ENCODE measurements at regions not wholly inside any gene's neighbourhood (a gene's known extent, or its start where the extent isn't known, plus 50 kb on each side); places are given as distances from the start of the nearest gene placed in this dataset.

GRCh38 chr3:41045491-41045890 is 153.8 kb upstream of the CTNNB1 start:
- no peaks in the 10 kb centered on the region for H3K4me1 ChIP-seq
- no peaks in the 10 kb centered on the region for H3K36me3 ChIP-seq
- DNase-seq (ENCODE audit: low spot score), result no peak
- no peak for TF ChIP-seq CTCF (IDR thresholded peaks at IDR 0.05)
- no peak overlapping the region for H3K27ac ChIP-seq
- no peaks in the 10 kb centered on the region for H3K27me3 ChIP-seq
- peaks cover 0 to 18% of the 10 kb centered on the region in 2 donors for H3K9me3 ChIP-seq
- no peak overlapping the region for H3K4me3 ChIP-seq

DNA sequence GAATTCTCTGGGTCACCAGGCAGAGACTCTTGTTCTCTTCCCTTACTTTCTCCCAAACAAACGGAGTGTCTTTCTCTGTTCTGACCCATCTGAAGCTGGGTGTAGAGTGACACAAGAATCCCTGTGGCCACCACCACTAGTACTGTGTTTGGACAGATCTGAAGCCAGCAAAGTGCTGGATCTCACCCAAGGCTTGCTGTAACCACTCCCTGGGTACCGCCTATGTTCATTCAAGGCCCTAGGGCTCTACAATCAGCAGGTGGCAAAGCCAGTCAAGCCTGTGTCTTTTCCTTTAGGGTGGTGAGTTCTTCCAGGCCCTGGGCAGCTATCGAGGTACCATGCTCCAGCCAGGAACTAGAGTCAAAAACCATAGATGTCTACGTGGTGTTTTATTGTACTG is 149.2 kb upstream of the CTNNB1 start:
- Histone ChIP-seq H3K27ac (no peak overlapping the region), H3K4me3 (no peak overlapping the region), H3K27me3 (no peaks in the 10 kb centered on the region), H3K4me1 (no peaks in the 10 kb centered on the region), H3K9me3 (peaks cover 0 to 18% of the 10 kb centered on the region in 2 donors), H3K36me3 (no peaks in the 10 kb centered on the region)
- DNase-seq (ENCODE audit: low spot score), result no peak
- no peak for TF ChIP-seq CTCF (IDR thresholded peaks at IDR 0.05)

GRCh38 chr3:41053220-41053619 is 146.1 kb upstream of the CTNNB1 start:
- Histone ChIP-seq H3K4me1 (no peaks in the 10 kb centered on the region), H3K4me3 (no peak overlapping the region), H3K9me3 (peaks cover 0 to 6% of the 10 kb centered on the region in 2 donors), H3K36me3 (no peaks in the 10 kb centered on the region), H3K27ac (no peak overlapping the region), H3K27me3 (no peaks in the 10 kb centered on the region)
- no peak for TF ChIP-seq CTCF (IDR thresholded peaks at IDR 0.05)
- peak; percentile 36 for DNase-seq (ENCODE audit: low spot score)

DNA sequence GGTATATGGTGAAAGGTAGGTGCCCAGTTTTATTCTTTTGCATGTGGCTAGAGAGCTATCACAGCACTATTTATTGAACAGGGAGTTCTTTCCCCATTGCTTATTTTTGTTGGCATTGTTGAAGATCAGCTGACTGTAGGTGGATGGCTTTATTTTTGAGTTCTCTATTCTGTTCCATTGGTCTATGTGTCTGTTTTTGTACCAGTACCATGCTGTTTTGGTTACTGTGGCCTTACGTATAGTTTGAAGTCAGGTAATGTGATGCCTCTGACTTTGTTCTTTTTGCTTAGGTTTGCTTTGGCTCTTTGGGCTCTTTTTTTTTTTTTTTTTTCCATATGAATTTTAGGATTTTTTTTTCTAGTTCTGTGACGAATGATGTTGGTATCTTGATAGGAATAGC is 139.2 kb upstream of the CTNNB1 start:
- Histone ChIP-seq H3K27ac (no peak overlapping the region), H3K9me3 (no peaks in the 10 kb centered on the region), H3K4me3 (no peak overlapping the region), H3K4me1 (no peaks in the 10 kb centered on the region), H3K27me3 (no peaks in the 10 kb centered on the region), H3K36me3 (no peaks in the 10 kb centered on the region)
- DNase-seq (ENCODE audit: low spot score), result no peak
- TF ChIP-seq CTCF (IDR thresholded peaks at IDR 0.05), result no peak

DNA sequence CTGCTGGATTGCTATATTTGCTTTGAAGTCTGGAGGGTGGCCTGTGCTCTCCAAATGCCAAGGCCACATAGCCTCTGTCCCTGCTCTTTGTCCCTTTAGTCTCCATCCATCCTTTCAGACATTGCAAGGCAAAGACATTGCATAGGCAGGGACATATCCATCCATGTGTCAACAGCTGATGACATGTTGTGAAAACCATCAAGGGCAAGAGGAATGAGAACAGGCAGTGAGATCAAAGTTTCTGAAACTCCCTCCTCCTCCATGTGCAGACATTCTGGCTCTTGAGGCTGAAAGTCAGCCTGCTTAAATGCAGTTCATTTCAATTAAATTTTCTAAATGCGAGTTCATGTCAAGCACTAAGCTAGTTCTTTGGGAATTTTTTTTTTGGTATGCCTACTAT is 135.2 kb upstream of the CTNNB1 start:
- Histone ChIP-seq H3K36me3 (no peaks in the 10 kb centered on the region), H3K4me3 (no peak overlapping the region)

More for the DNA sequence above, 135.2 kb upstream of the CTNNB1 start:
- Histone ChIP-seq H3K4me1 (no peaks in the 10 kb centered on the region), H3K9me3 (no peaks in the 10 kb centered on the region), H3K27ac (no peak overlapping the region), H3K27me3 (no peaks in the 10 kb centered on the region)
- no peak for TF ChIP-seq CTCF (IDR thresholded peaks at IDR 0.05)
- DNase-seq (ENCODE audit: low spot score), result no peak

Measured in right atrium auricular region (tissue), 2 donors.